DMS53 treated with DMSO at 0.1 percent for 48 hours (cell line): ENCODE measurements at regions not wholly inside any gene's neighbourhood (a gene's known extent, or its start where the extent isn't known, plus 50 kb on each side); places are given as distances from the start of the nearest gene placed in this dataset.

ENCODE experiments used
- DNase-seq: peaks from one replicate; lab custom pipeline; 2025; ENCODE audit not compliant: unreplicated experiment; lab: John Stamatoyannopoulos, UW

DNA sequence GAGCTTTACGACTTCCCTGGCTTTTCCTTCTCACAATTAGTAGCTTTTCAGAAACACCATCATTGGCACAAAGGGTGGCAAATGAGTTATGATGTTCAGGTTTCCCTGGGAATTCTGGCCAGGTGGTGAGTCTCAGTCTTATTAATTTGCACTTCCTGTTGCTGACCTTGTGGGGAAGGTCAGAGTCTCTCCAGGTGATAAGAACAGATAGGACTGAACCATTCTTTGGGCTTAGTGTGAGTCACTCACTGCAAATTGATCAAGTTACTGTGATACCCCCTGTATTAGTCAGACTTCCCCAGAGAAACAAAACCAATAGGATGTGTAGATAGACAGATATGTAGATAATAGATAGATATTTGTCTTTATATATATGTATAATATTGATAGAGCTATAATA is 53.8 kb upstream of the RANBP3L start:
- DNase-seq: no peak

GRCh38 chr5:36356915-36357314 is 55.2 kb upstream of the RANBP3L start:
- no peak for DNase-seq

- DNase-seq: no peak
Measured at GRCh38 chr5:36357391-36357975, 55.8 kb upstream of the RANBP3L start.

- DNase-seq: no peak
Measured at GRCh38 chr5:36359267-36359666, 57.6 kb upstream of the RANBP3L start.

DNA sequence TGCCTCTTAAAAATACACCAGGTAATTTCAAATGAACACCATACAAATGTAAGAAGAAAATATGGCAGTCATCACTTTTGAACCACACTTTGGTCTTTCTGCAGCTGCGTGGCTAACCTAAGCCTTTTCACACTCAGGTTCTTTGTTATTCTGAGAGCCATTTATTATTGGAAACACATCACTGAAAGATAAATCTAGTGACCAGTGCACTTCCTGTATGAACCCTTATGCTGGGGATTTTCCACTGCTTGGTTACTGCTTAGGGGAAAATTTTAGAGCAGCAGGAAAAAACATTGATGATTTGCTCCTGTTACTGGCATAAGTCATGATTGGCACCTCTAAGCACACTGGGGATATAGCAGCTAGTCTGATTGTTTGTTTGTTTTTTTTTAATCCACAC is 58.6 kb upstream of the RANBP3L start:
- no peak for DNase-seq

DNA sequence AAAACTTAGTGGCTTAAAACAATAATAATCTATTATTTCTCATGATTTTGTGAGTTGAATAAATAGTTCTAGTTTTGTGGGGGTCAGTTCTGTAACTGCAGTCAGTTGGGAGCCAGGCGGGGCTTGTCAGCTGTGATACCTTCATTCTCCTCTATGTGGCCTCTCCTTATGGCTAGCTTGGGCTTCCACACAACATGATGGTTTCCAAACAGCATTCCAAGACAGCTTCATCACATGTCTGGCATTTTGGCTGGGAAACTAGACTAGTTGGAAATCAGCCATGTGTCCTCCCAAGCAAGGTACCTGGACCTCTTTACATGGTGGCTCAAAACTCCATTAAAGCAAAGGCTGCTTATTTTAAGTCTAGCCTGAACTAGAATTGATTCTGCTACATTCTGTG is 61.4 kb upstream of the RANBP3L start:
- no peak for DNase-seq

DNA sequence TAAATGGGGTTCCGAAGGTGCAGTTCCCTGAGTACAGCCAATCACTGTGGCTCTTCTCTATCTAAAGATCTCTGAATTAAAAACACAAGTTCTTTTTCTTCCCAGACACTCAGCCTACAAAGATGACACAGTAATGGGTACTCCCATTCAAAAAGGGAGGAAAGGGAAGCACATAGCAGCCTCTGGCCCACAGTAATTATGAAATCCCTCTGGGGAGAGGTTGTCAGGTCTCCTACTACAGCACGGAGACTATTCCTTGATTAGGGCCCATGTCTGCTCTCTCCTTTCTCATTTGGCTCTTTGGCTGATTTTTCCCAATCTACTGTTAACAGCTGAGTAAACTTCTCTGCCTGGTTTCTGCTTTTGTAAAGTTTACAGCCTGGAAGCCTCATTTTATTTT is 62.0 kb upstream of the RANBP3L start:
- no peak for DNase-seq

DNA sequence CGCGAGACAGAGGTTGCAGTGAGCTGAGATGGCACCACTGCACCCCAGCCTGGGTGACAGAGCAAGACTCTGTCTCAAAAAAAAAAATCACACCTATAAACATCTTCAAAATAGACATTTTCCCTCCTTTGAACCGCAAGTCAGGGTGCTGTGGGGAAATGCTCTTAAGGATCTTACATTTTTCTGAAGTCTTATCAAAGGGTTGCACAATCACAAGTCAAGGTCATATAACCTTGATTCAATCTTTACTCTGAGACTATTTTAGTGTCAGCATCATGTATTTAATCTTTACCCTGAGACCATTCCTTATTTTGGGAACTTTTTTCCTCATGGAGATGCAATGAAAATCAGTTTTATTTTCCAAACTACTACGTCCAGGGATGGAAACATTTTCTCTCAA is 62.8 kb upstream of the RANBP3L start:
- DNase-seq: no peak

DNA sequence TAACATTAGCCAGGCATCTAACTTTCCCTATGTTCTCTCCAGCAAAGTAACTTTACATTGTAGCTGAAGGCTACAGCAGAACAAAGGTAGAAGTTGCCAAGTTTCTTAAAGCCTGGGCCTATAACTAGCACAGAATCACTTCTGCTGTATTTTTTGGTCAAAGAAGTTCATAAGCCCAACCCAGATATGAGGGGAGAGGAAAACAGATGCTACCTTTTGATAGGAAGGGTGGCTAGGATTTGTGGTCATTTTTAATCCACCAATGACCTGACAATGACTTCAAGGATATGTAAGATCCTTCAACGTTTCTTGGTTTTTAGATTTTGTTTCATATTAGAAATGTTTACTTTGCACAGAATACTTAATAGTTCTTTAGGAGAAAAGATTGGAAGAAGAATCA is 64.2 kb upstream of the RANBP3L start:
- no peak for DNase-seq

DNA sequence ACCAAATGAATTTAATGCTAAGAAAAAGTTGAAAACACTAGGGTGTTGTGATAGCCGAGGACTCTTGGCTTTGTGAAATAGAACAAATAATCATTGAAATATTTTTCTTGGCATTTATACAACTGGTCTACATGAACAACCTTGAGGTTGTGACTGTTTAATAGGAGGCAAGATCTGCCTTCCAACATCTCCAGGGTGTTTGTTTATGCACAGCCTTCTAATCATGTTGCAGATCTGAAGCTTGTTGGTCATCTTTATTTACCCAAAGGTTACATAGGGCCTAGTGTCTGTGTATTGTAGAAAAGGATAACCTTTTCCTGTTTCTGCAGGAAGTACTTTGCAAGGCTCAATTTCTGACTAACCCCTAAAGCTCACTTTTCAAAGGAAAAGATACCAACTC is 65.2 kb upstream of the RANBP3L start:
- no peak for DNase-seq

DNA sequence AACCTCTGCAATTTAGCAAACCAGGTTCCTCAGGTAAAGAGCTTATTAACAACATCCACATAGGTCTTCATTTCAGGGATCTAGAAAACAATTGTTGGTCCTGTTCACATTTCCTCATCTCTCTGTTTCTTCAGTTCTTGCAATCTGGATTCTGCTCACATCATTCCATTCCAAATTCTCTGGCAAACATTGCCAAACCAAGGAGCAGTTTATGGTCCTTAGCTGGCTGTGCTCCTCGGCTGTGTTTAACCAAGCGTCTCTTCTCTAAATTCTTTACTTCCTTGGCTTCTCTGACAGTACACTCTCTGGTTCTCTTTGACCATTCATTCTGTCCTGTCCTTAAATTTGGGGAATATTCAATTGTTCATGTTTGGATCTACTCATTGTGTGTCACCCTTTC is 65.8 kb upstream of the RANBP3L start:
- no peak for DNase-seq

DNA sequence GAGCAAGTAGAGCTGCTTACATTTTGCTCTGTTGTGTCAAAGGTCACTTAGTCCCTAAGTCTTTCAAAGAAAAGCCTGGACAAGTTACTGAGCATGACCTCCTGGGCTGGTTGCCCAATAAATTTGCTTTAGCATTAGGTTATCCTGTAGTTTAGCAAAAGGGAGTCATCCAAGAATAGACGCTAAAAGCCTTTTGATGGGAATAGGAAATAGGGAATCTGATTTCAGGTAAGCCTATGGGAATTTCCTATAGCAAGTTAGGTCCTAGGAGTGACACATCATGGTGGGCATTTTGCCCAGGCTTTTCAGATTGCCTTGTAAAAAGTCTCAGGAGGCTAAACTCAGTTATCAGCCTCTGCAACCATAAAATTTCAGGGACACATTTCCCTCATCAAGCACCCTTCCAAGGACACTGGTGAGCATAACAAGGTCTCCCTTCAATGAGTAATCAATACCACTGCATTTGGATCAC is 67.6 kb upstream of the RANBP3L start:
- DNase-seq: no peak

GRCh38 chr5:36370073-36370472 is 68.4 kb upstream of the RANBP3L start:
- DNase-seq: no peak

GRCh38 chr5:36371366-36371765 is 69.7 kb upstream of the RANBP3L start:
- DNase-seq: no peak

DNA sequence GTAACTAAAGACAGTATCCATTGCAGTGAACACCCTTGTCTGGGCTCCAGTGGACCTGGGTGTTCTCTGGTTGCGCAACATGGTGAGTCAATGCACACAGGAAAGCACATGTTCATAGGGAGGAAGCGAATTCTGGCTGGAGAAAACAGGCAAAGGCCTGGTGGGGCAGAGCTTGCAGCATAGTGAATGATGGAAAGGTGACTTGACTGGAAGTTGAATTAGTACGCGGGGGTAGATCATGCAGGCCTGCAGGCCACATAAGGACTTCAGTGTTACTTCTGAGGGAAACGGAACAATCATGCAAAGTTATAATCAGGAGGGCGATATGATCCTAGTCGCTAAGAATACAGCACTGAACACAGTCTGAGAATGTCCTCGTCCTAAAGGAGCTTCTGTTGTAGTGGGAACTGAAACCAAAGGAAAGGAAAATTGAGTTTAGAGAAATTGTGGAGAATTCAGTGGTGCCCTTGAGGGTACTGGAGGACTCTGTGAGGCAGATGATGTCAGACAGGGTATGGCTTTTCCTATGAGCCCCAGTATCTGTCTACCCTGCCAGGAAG is 71.9 kb upstream of the RANBP3L start:
- no peak for DNase-seq

GRCh38 chr5:36374266-36374862 is 72.7 kb upstream of the RANBP3L start:
- no peak for DNase-seq

GRCh38 chr5:36377192-36377591 is 75.5 kb upstream of the RANBP3L start:
- no peak for DNase-seq

GRCh38 chr5:36378551-36378950 is 76.8 kb upstream of the RANBP3L start:
- DNase-seq: no peak

GRCh38 chr5:36382890-36383289 is 81.2 kb upstream of the RANBP3L start:
- DNase-seq: no peak

DNA sequence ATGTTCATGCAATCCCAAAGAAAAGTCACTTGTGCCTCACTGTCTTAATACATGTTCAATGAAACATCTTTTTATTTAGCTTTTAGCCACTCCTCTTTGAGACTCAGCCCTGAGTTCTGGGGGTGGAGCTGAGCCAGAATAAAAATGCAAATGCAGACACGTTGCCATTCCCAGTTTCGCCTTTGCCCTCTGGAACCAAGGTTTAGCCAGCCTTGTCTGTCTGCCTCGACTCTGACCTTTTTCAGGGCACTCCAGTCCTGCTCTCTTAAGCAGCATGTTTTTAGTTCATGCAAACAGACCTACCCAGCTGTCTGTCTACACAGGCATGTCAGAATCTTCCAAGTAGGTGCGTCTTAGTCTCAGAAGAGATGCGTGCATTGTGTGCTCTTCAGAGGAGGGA is 82.2 kb upstream of the RANBP3L start:
- DNase-seq: no peak

GRCh38 chr5:36384845-36385244 is 83.1 kb upstream of the RANBP3L start:
- no peak for DNase-seq

- no peak for DNase-seq
Measured at GRCh38 chr5:36385495-36385894, 83.8 kb upstream of the RANBP3L start.

GRCh38 chr5:36388288-36388687 is 86.6 kb upstream of the RANBP3L start:
- DNase-seq: no peak
